ENCODE measurements at regions not wholly inside any gene's neighbourhood (a gene's known extent, or its start where the extent isn't known, plus 50 kb on each side); places are given as distances from the start of the nearest gene placed in this dataset.
"Not testable (repeated sequence)": the region's sequence is repeated elsewhere in the genome, so short reads cannot be mapped to it uniquely, and the experiment has no call there.

- DNase-seq (ENCODE audit: extremely low read depth, low read depth, low spot score): not testable (repeated sequence)
These were observed 1609.3 kb downstream of the SPATA31A7 start for GRCh38 chr9:62798884-62799850.

- not testable (repeated sequence) for DNase-seq (ENCODE audit: extremely low read depth, low read depth, low spot score)
These were observed 1610.1 kb downstream of the SPATA31A7 start for GRCh38 chr9:62799851-62800371.

GRCh38 chr9:62800451-62801371, 1610.9 kb downstream of the SPATA31A7 start:
- not testable (repeated sequence) for DNase-seq (ENCODE audit: extremely low read depth, low read depth, low spot score)

GRCh38 chr9:62801372-62801811, 1611.6 kb downstream of the SPATA31A7 start:
- not testable (repeated sequence) for DNase-seq (ENCODE audit: extremely low read depth, low read depth, low spot score)

GRCh38 chr9:62801961-62802718, 1612.3 kb downstream of the SPATA31A7 start:
- not testable (repeated sequence) for DNase-seq (ENCODE audit: extremely low read depth, low read depth, low spot score)

GRCh38 chr9:62802719-62803079, 1612.9 kb downstream of the SPATA31A7 start:
- not testable (repeated sequence) for DNase-seq (ENCODE audit: extremely low read depth, low read depth, low spot score)

- DNase-seq (ENCODE audit: extremely low read depth, low read depth, low spot score): not testable (repeated sequence)
These were observed 1613.3 kb downstream of the SPATA31A7 start for GRCh38 chr9:62803099-62803498.

GRCh38 chr9:62804314-62804713, 1614.5 kb downstream of the SPATA31A7 start:
- not testable (repeated sequence) for DNase-seq (ENCODE audit: extremely low read depth, low read depth, low spot score)

GRCh38 chr9:62807424-62807823, 1617.6 kb downstream of the SPATA31A7 start:
- not testable (repeated sequence) for DNase-seq (ENCODE audit: extremely low read depth, low read depth, low spot score)

- DNase-seq (ENCODE audit: extremely low read depth, low read depth, low spot score): not testable (repeated sequence)
These were observed 1618.2 kb downstream of the SPATA31A7 start for GRCh38 chr9:62808081-62808480.

- not testable (repeated sequence) for DNase-seq (ENCODE audit: extremely low read depth, low read depth, low spot score)
These were observed 1620.5 kb downstream of the SPATA31A7 start for GRCh38 chr9:62810318-62810717.

- not testable (repeated sequence) for DNase-seq (ENCODE audit: extremely low read depth, low read depth, low spot score)
These were observed 1621.0 kb downstream of the SPATA31A7 start for GRCh38 chr9:62810811-62811315.

GRCh38 chr9:62815436-62815835, 1625.6 kb downstream of the SPATA31A7 start:
- DNase-seq (ENCODE audit: extremely low read depth, low read depth, low spot score): not testable (repeated sequence)

- not testable (repeated sequence) for DNase-seq (ENCODE audit: extremely low read depth, low read depth, low spot score)
These were observed 1626.5 kb downstream of the SPATA31A7 start for GRCh38 chr9:62816331-62816730.

- DNase-seq (ENCODE audit: extremely low read depth, low read depth, low spot score): not testable (repeated sequence)
These were observed 1627.4 kb downstream of the SPATA31A7 start for GRCh38 chr9:62817214-62817613.

GRCh38 chr9:62822185-62822584, 1632.3 kb downstream of the SPATA31A7 start:
- not testable (repeated sequence) for DNase-seq (ENCODE audit: extremely low read depth, low read depth, low spot score)

- not testable (repeated sequence) for DNase-seq (ENCODE audit: extremely low read depth, low read depth, low spot score)
These were observed 1638.4 kb downstream of the SPATA31A7 start for GRCh38 chr9:62827957-62828907.

- DNase-seq (ENCODE audit: extremely low read depth, low read depth, low spot score): not testable (repeated sequence)
These were observed 1641.1 kb downstream of the SPATA31A7 start for GRCh38 chr9:62830829-62831459.
